KMS-11 (cell line): ENCODE measurements at regions not wholly inside any gene's neighbourhood (a gene's known extent, or its start where the extent isn't known, plus 50 kb on each side); places are given as distances from the start of the nearest gene placed in this dataset.

Source experiments
- H2AFZ ChIP-seq: fragments of 200-600 bp; sonication (generic); 2 replicates; pipeline ENCODE4 v1.6.1; 2016; ENCODE audit warnings: antibody characterized with exemption, mixed run types, low read depth
- H3K27ac ChIP-seq: fragments of 200-600 bp; sonication (generic); 2 replicates; pipeline ENCODE4 v1.6.1; 2016; ENCODE audit warnings: mild to moderate bottlenecking, mixed run types
- H3K27me3 ChIP-seq: fragments of 200-600 bp; sonication (generic); 2 replicates; pipeline ENCODE4 v1.6.1; 2017; ENCODE audit warnings: mild to moderate bottlenecking, low read depth, mixed run types, moderate library complexity; ENCODE audit not compliant: insufficient read depth
- H3K36me3 ChIP-seq: fragments of 200-600 bp; sonication (generic); 2 replicates; pipeline ENCODE4 v1.6.1; 2017; ENCODE audit warnings: mild to moderate bottlenecking, mixed run types; ENCODE audit not compliant: insufficient read depth
- H3K4me1 ChIP-seq: fragments of 200-600 bp; sonication (generic); 2 replicates; pipeline ENCODE4 v1.6.1; 2016; ENCODE audit warnings: mild to moderate bottlenecking, low read depth, mixed run types; ENCODE audit not compliant: poor library complexity, severe bottlenecking
- H3K4me2 ChIP-seq: fragments of 200-600 bp; sonication (generic); 2 replicates; pipeline ENCODE4 v1.7.0; 2016; ENCODE audit warnings: mild to moderate bottlenecking, mixed run types
- H3K4me3 ChIP-seq: fragments of 200-600 bp; sonication (generic); IDR thresholded peaks from 2 replicates; pipeline ENCODE4 v1.6.1; 2017; ENCODE audit warnings: low read depth, low read length, mixed read lengths; ENCODE audit not compliant: insufficient read depth
- H3K79me2 ChIP-seq: fragments of 200-600 bp; sonication (generic); 2 replicates; pipeline ENCODE4 v1.6.1; 2016; ENCODE audit warnings: low read depth, mixed run types; ENCODE audit not compliant: insufficient read depth
- H3K9ac ChIP-seq: fragments of 200-600 bp; sonication (generic); 2 replicates; pipeline ENCODE4 v1.6.1; 2016; ENCODE audit warnings: mild to moderate bottlenecking, mixed run types
- H4K20me1 ChIP-seq: fragments of 200-600 bp; sonication (generic); 2 replicates; pipeline ENCODE4 v1.6.1; 2016; ENCODE audit warnings: mild to moderate bottlenecking, mixed run types; ENCODE audit not compliant: insufficient read depth
- CTCF ChIP-seq: fragments of 200-600 bp; sonication (generic); conservative IDR thresholded peaks from 2 replicates; pipeline ENCODE4 v1.6.1; 2017; ENCODE audit warnings: low read depth, mild to moderate bottlenecking, antibody characterized with exemption, low read length, moderate library complexity, mixed read lengths

- Histone ChIP-seq H3K4me2 (no peak overlapping the region), H3K79me2 (no peaks in the 10 kb centered on the region), H3K27me3 (no peaks in the 10 kb centered on the region), H3K36me3 (no peaks in the 10 kb centered on the region), H4K20me1 (no peaks in the 10 kb centered on the region), H3K9ac (no peak overlapping the region), H2AFZ (no peak overlapping the region), H3K4me3 (no peak overlapping the region), H3K27ac (no peak overlapping the region), H3K4me1 (no peaks in the 10 kb centered on the region)
- TF ChIP-seq CTCF = no peak
Measured at GRCh38 chr7:63067897-63068585, 930.6 kb upstream of the ZNF722 start.

GRCh38 chr7:63070696-63071095 lies 928.0 kb upstream of the ZNF722 start:
- no peak overlapping the region for H3K9ac ChIP-seq
- H3K36me3 ChIP-seq = no peaks in the 10 kb centered on the region
- H3K4me3 ChIP-seq = no peak overlapping the region
- H4K20me1 ChIP-seq = no peaks in the 10 kb centered on the region
- no peak overlapping the region for H3K27ac ChIP-seq
- no peak for TF ChIP-seq CTCF
- H2AFZ ChIP-seq = no peak overlapping the region
- H3K79me2 ChIP-seq = no peaks in the 10 kb centered on the region
- no peak overlapping the region for H3K4me2 ChIP-seq
- H3K27me3 ChIP-seq = no peaks in the 10 kb centered on the region
- no peaks in the 10 kb centered on the region for H3K4me1 ChIP-seq

GRCh38 chr7:63071396-63071795 lies 927.3 kb upstream of the ZNF722 start:
- no peak for TF ChIP-seq CTCF
- H3K27ac ChIP-seq = no peak overlapping the region
- H4K20me1 ChIP-seq = no peaks in the 10 kb centered on the region
- no peak overlapping the region for H2AFZ ChIP-seq
- H3K36me3 ChIP-seq = no peaks in the 10 kb centered on the region
- no peak overlapping the region for H3K4me2 ChIP-seq
- no peak overlapping the region for H3K9ac ChIP-seq
- H3K79me2 ChIP-seq = no peaks in the 10 kb centered on the region
- no peaks in the 10 kb centered on the region for H3K27me3 ChIP-seq
- H3K4me3 ChIP-seq = no peak overlapping the region
- H3K4me1 ChIP-seq = no peaks in the 10 kb centered on the region

GRCh38 chr7:63071920-63072319 lies 926.7 kb upstream of the ZNF722 start:
- Histone ChIP-seq H3K27me3 (no peaks in the 10 kb centered on the region), H3K4me3 (no peak overlapping the region), H3K27ac (no peak overlapping the region), H3K36me3 (no peaks in the 10 kb centered on the region), H3K79me2 (no peaks in the 10 kb centered on the region), H3K9ac (no peak overlapping the region), H2AFZ (no peak overlapping the region), H3K4me1 (no peaks in the 10 kb centered on the region), H4K20me1 (no peaks in the 10 kb centered on the region), H3K4me2 (no peak overlapping the region)
- no peak for TF ChIP-seq CTCF
